Thoracic aorta (tissue), 2 donors: ENCODE measurements at regions not wholly inside any gene's neighbourhood (a gene's known extent, or its start where the extent isn't known, plus 50 kb on each side); places are given as distances from the start of the nearest gene placed in this dataset.
A peak's percentile ranks its signal among the peaks of the same experiment; 100 is the strongest.

Experiments used
- ATAC-seq: fragments of 150-250 bp; one replicate; pipeline ENCODE4 v1.8.0; 2017; ENCODE audit warnings: low read depth; ENCODE audit not compliant: insufficient number of reproducible peaks, low FRiP score
- DNase-seq: peaks from one replicate; pipeline ENCODE4 v3.0.0-alpha.2; 2020; ENCODE audit warnings: low spot score
- H3K27ac ChIP-seq, 2 donors: fragments of 200-600 bp; sonication (generic); 1 replicate in 1 of 2; 2 replicates in 1 of 2; pipeline ENCODE4 v1.5.1; 2016; ENCODE audit warnings: mild to moderate bottlenecking in 2 of 2, moderate library complexity in 2 of 2
- H3K27me3 ChIP-seq: fragments of 200-600 bp; sonication (generic); replicated peaks from 2 replicates; pipeline ENCODE4 v1.6.0; 2016; ENCODE audit warnings: mild to moderate bottlenecking; ENCODE audit not compliant: insufficient read depth
- H3K36me3 ChIP-seq: fragments of 200-600 bp; sonication (generic); one replicate; pipeline ENCODE4 v1.5.1; 2016
- H3K4me1 ChIP-seq, 2 donors: fragments of 200-600 bp; sonication (generic); 1 replicate in 1 of 2; 2 replicates in 1 of 2; pipeline versions ENCODE4 v1.5.1 to v1.6.0; 2016; ENCODE audit warnings: low read depth in 2 of 2, mild to moderate bottlenecking in 1 of 2; ENCODE audit not compliant: control insufficient read depth in 1 of 2
- H3K4me3 ChIP-seq: fragments of 200-600 bp; sonication (generic); 2 replicates; pipeline ENCODE4 v1.5.1; 2016; ENCODE audit warnings: mild to moderate bottlenecking
- H3K9me3 ChIP-seq: fragments of 200-600 bp; sonication (generic); 2 replicates; pipeline ENCODE4 v1.5.1; 2016
- CTCF ChIP-seq: fragments of 200-600 bp; sonication (generic); IDR thresholded peaks from one replicate; pipeline ENCODE4 v1.5.1; 2019; ENCODE audit warnings: antibody characterized with exemption

- Histone ChIP-seq H3K36me3 (no peaks in the 10 kb centered on the region), H3K4me3 (peak overlapping the region; percentile 59), H3K27ac (peak overlapping the region; percentile 6 to 51), H3K4me1 (peaks cover 0 to 20% of the 10 kb centered on the region in 2 donors), H3K9me3 (no peaks in the 10 kb centered on the region), H3K27me3 (no peaks in the 10 kb centered on the region)
- no peak for DNase-seq
- TF ChIP-seq CTCF, result no peak
- ATAC-seq, result peak; percentile 34
Measured at GRCh38 chr13:110799246-110800236, 86.0 kb downstream of the ING1 start.

- ATAC-seq (no peak), DNase-seq (no peak)
- no peak overlapping the region for H3K27ac ChIP-seq
- no peaks in the 10 kb centered on the region for H3K36me3 ChIP-seq
- no peaks in the 10 kb centered on the region for H3K27me3 ChIP-seq
- H3K4me3 ChIP-seq, result no peak overlapping the region
- no peak for TF ChIP-seq CTCF
- H3K9me3 ChIP-seq, result no peaks in the 10 kb centered on the region
- H3K4me1 ChIP-seq, result peaks cover 0 to 20% of the 10 kb centered on the region in 2 donors
Measured at GRCh38 chr13:110801044-110801443, 87.5 kb downstream of the ING1 start.

GRCh38 chr13:110802260-110802659, 88.8 kb downstream of the ING1 start:
- no peak overlapping the region for H3K27ac ChIP-seq
- no peak for TF ChIP-seq CTCF

GRCh38 chr13:110806636-110807035, 93.1 kb downstream of the ING1 start:
- Histone ChIP-seq H3K36me3 (no peaks in the 10 kb centered on the region), H3K27me3 (no peaks in the 10 kb centered on the region), H3K4me3 (no peak overlapping the region), H3K27ac (no peak overlapping the region), H3K9me3 (no peaks in the 10 kb centered on the region), H3K4me1 (no peaks in the 10 kb centered on the region)
- no peak for TF ChIP-seq CTCF
- ATAC-seq (no peak), DNase-seq (no peak)

More at GRCh38 chr13:110802260-110802659, 88.8 kb downstream of the ING1 start:
- no peak for DNase-seq
- Histone ChIP-seq H3K4me1 (peaks cover 0 to 17% of the 10 kb centered on the region in 2 donors), H3K27me3 (no peaks in the 10 kb centered on the region), H3K36me3 (no peaks in the 10 kb centered on the region), H3K4me3 (no peak overlapping the region), H3K9me3 (no peaks in the 10 kb centered on the region)
- ATAC-seq, result no peak

GRCh38 chr13:110807546-110807945, 94.0 kb downstream of the ING1 start:
- Histone ChIP-seq H3K36me3 (no peaks in the 10 kb centered on the region), H3K27me3 (no peaks in the 10 kb centered on the region), H3K4me1 (peaks cover 0 to 7% of the 10 kb centered on the region in 2 donors), H3K27ac (no peak overlapping the region), H3K9me3 (no peaks in the 10 kb centered on the region), H3K4me3 (no peak overlapping the region)
- no peak for DNase-seq
- no peak for ATAC-seq
- TF ChIP-seq CTCF, result no peak
